ENCODE measurements at regions not wholly inside any gene's neighbourhood (a gene's known extent, or its start where the extent isn't known, plus 50 kb on each side); places are given as distances from the start of the nearest gene placed in this dataset.

GRCh38 chr2:59395119-59395518, 1154.0 kb upstream of the FANCL start:
- no peak overlapping the region for H3K4me2 ChIP-seq (ENCODE audit: low read depth, low read length)
- H3F3A ChIP-seq (ENCODE audit: insufficient read depth, low read length), result no peaks in the 10 kb centered on the region
- no peak overlapping the region for H3K9ac ChIP-seq (ENCODE audit: low read length)
- no peak overlapping the region for H3K4me3 ChIP-seq (ENCODE audit: low read length)
- H3K9me3 ChIP-seq (replicated peaks; ENCODE audit: insufficient read depth, low read length), result no peaks in the 10 kb centered on the region
- 0 out of 2 replicates have a peak, but pooled peaks cover 3% of the 10 kb centered on the region for H3K9me2 ChIP-seq (replicated peaks; ENCODE audit: insufficient read depth, low read length)
- H2AFZ ChIP-seq (ENCODE audit: low read length), result no peak overlapping the region
- H3K79me2 ChIP-seq (ENCODE audit: low read length), result no peaks in the 10 kb centered on the region
- DNase-seq, result no peak
- H4K20me1 ChIP-seq (ENCODE audit: insufficient read depth, low read length), result no peaks in the 10 kb centered on the region
- H3K27ac ChIP-seq (ENCODE audit: low read length), result no peak overlapping the region
- TF ChIP-seq EZH2 (optimal IDR thresholded peaks at IDR 0.05; ENCODE audit: low read depth, low read length), result no peak
- TF ChIP-seq CTCF (IDR thresholded peaks at IDR 0.05; ENCODE audit: low read length), result no peak
- TF ChIP-seq EZH2phosphoT487 (IDR thresholded peaks at IDR 0.05; ENCODE audit: low read length), result no peak
- no peaks in the 10 kb centered on the region for H3K36me3 ChIP-seq (replicated peaks; ENCODE audit: insufficient read depth, low read length)
- H3K27me3 ChIP-seq (replicated peaks; ENCODE audit: insufficient read depth, low read length), result no peaks in the 10 kb centered on the region
- H3K4me1 ChIP-seq (ENCODE audit: low read length), result no peaks in the 10 kb centered on the region

GRCh38 chr2:59391896-59392295, 1150.8 kb upstream of the FANCL start:
- no peak overlapping the region for H3K4me3 ChIP-seq (ENCODE audit: low read length)
- H3K9me3 ChIP-seq (replicated peaks; ENCODE audit: insufficient read depth, low read length), result no peaks in the 10 kb centered on the region
- no peaks in the 10 kb centered on the region for H3K27me3 ChIP-seq (replicated peaks; ENCODE audit: insufficient read depth, low read length)
- H3K9ac ChIP-seq (ENCODE audit: low read length), result no peak overlapping the region
- no peak overlapping the region for H3K27ac ChIP-seq (ENCODE audit: low read length)
- TF ChIP-seq CTCF (IDR thresholded peaks at IDR 0.05; ENCODE audit: low read length) (no peak), EZH2phosphoT487 (IDR thresholded peaks at IDR 0.05; ENCODE audit: low read length) (no peak), EZH2 (optimal IDR thresholded peaks at IDR 0.05; ENCODE audit: low read depth, low read length) (no peak)
- no peaks in the 10 kb centered on the region for H3K79me2 ChIP-seq (ENCODE audit: low read length)
- no peaks in the 10 kb centered on the region for H3K9me2 ChIP-seq (replicated peaks; ENCODE audit: insufficient read depth, low read length)
- DNase-seq, result no peak
- no peak overlapping the region for H3K4me2 ChIP-seq (ENCODE audit: low read depth, low read length)
- no peaks in the 10 kb centered on the region for H3K36me3 ChIP-seq (replicated peaks; ENCODE audit: insufficient read depth, low read length)
- H3K4me1 ChIP-seq (ENCODE audit: low read length), result no peaks in the 10 kb centered on the region
- H2AFZ ChIP-seq (ENCODE audit: low read length), result no peak overlapping the region
- H4K20me1 ChIP-seq (ENCODE audit: insufficient read depth, low read length), result no peaks in the 10 kb centered on the region
- H3F3A ChIP-seq (ENCODE audit: insufficient read depth, low read length), result no peaks in the 10 kb centered on the region

- Histone ChIP-seq H3K9me2 (replicated peaks; ENCODE audit: insufficient read depth, low read length) (no peaks in the 10 kb centered on the region), H3K27me3 (replicated peaks; ENCODE audit: insufficient read depth, low read length) (no peaks in the 10 kb centered on the region), H3K79me2 (ENCODE audit: low read length) (no peaks in the 10 kb centered on the region), H3K9ac (ENCODE audit: low read length) (no peak overlapping the region), H4K20me1 (ENCODE audit: insufficient read depth, low read length) (no peaks in the 10 kb centered on the region), H3K4me2 (ENCODE audit: low read depth, low read length) (no peak overlapping the region), H3K4me1 (ENCODE audit: low read length) (no peaks in the 10 kb centered on the region), H3K9me3 (replicated peaks; ENCODE audit: insufficient read depth, low read length) (no peaks in the 10 kb centered on the region), H3K27ac (ENCODE audit: low read length) (no peak overlapping the region), H3K36me3 (replicated peaks; ENCODE audit: insufficient read depth, low read length) (no peaks in the 10 kb centered on the region), H3K4me3 (ENCODE audit: low read length) (no peak overlapping the region), H3F3A (ENCODE audit: insufficient read depth, low read length) (no peaks in the 10 kb centered on the region), H2AFZ (ENCODE audit: low read length) (no peak overlapping the region)
- TF ChIP-seq EZH2 (optimal IDR thresholded peaks at IDR 0.05; ENCODE audit: low read depth, low read length) (no peak), CTCF (IDR thresholded peaks at IDR 0.05; ENCODE audit: low read length) (no peak), EZH2phosphoT487 (IDR thresholded peaks at IDR 0.05; ENCODE audit: low read length) (no peak)
- no peak for DNase-seq
Observed at GRCh38 chr2:59390581-59390980, 1149.5 kb upstream of the FANCL start.

All from MM.1S (cell line).